ENCODE measurements at regions not wholly inside any gene's neighbourhood (a gene's known extent, or its start where the extent isn't known, plus 50 kb on each side); places are given as distances from the start of the nearest gene placed in this dataset.
"Not testable (repeated sequence)": the region's sequence is repeated elsewhere in the genome, so short reads cannot be mapped to it uniquely, and the experiment has no call there.

- DNase-seq, result no peak
Observed at GRCh38 chr6:105875974-105876640, 210.0 kb upstream of the PRDM1 start.

GRCh38 chr6:105874835-105875626, 211.1 kb upstream of the PRDM1 start:
- no peak for DNase-seq

GRCh38 chr6:105873799-105874198, 212.3 kb upstream of the PRDM1 start:
- no peak for DNase-seq

DNA sequence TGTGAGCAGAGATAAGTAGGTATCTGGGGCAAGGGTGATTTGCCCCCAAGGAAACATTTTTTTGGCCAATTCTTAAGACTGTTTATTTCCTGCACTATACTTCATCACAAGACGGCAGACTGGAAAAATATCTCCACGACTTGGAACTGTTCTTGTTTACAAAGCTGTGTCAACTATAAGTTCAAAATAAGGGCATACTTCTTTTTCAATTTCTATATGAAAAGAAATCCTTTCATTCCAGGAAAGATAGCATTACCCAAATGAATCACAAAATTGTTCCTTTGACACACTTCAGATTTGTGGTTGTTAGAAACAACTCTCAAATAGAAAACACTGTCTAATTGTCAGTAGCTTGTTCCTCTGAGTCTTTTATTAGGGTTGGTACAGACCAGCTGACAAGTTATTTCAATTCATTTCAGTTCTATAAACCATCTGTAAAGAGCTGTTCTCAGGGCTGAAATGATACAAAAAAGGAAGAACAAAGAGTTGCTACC, 212.9 kb upstream of the PRDM1 start:
- no peak for DNase-seq

- no peak for DNase-seq
Observed at GRCh38 chr6:105872249-105872648, 213.9 kb upstream of the PRDM1 start.

- no peak for DNase-seq
Observed at GRCh38 chr6:105871542-105871941, 214.6 kb upstream of the PRDM1 start.

DNA sequence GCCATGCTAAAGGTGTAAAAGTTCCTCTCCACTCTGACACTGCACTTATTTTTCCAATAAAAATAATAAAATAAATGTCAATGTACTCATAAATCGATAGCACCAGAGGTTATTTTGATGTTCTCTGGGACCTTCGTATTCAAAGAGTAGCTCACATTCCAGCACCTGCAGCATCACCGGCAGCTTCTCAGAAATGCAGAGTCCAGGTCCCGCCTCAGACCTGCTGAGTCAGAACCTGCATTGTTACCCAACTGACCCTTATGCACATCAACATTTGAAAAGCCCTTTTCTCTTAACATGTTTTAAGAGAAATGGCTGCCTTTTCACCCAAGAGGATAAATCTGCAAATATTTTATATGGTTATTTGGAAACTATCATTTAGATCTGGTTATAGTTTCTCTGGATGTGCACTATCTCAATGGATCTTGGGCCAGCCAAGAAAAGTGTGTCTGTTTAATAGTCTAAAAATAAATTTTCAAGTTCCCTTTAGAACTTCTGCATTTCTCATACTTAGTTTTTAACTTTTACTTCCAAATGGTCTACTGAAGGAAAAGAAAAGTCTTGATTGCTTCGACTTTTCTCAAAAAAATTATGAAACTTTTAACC, 216.2 kb upstream of the PRDM1 start:
- DNase-seq, result no peak

GRCh38 chr6:105868823-105869460, 217.2 kb upstream of the PRDM1 start:
- DNase-seq, result no peak

GRCh38 chr6:105867821-105868220, 218.3 kb upstream of the PRDM1 start:
- DNase-seq, result no peak

DNA sequence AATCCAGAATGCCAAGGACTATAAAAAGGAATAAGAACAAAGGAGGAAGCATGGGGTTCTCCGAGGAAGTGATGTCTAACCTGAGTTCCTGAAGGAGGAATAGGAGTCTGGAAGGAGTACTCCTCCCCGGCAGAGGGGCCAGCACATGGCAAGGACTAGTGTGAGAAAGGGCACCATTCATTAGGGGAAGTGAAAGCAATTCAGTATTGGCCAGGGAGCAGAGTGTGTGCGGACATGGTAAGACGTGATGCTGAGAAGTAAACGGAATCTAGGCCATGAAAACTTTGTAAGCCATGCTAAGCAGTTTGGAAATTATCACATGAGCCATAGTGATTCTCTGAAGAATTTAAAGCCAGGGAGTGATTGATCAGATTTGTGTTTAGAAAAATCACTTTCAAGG, 218.9 kb upstream of the PRDM1 start:
- no peak for DNase-seq

- no peak for DNase-seq
Observed at GRCh38 chr6:105862936-105863607, 223.1 kb upstream of the PRDM1 start.

GRCh38 chr6:105860927-105861326, 225.2 kb upstream of the PRDM1 start:
- not testable (repeated sequence) for DNase-seq

GRCh38 chr6:105859457-105859856, 226.7 kb upstream of the PRDM1 start:
- no peak for DNase-seq

DNA sequence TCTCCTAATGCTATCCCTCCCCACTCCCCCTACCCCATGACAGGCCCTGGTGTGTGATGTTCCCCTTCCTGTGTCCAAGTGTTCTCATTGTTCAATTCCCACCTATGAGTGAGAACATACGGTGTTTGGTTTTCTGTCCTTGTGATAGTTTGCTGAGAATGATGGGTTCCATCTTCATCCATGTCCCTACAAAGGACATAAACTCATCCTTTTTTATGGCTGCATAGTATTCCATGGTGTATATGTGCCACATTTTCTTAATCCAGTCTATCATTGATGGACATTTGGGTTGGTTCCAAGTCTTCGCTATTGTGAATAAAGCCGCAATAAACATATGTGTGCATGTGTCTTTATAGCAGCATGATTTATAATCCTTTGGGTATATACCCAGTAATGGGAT, 227.5 kb upstream of the PRDM1 start:
- not testable (repeated sequence) for DNase-seq

DNA sequence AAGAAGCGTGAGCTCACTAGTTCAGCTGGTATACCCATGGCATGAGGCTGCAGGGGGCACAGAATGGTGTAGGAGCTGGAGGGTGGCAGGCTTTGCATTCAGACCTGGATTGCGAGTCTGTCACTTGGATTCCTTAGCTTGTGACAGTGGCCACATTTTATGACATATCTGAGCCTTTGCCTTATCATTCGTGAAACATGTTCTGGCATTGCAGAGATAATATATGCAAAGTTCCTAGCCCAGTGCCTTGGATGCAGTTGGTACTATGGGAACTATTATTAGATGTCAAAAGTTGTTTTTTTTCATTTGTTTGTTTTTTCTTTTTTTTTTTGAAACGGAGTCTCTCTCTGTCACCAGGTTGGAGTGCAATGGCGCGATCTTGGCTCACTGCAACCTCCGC, 230.7 kb upstream of the PRDM1 start:
- DNase-seq, result no peak

DNA sequence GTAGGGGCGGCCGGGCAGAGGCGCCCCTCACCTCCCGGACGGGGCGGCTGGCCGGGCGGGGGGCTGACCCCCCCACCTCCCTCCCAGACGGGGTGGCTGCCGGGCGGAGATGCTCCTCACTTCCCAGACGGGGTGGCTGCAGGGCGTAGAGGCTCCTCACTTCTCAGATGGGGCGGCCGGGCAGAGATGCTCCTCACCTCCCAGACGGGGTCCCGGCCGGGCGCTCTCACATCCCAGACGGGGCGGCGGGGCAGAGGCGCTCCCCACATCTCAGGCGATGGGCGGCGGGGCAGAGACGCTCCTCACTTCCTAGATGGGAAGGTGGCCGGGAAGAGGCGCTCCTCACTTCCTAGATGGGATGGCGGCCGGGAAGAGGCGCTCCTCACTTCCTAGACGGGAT, 232.2 kb upstream of the PRDM1 start:
- not testable (repeated sequence) for DNase-seq

DNA sequence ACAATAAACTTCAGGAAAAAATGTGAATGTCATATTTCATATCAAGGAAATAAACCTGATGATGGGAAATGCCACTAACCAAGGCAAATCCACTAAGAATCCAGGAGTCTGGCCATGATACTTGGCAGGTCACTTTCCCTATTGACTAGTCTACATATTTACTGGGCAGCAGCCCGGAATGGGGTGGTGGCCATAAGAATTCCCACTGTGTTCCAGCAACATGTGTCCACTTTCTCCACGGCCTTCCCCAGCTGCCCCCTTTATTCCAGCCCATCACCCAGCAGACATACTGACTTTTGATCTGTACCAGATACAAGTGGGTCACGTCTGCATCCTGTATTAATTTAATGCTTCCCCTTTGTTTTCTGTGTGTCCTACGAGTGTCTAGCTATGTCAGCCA, 234.5 kb upstream of the PRDM1 start:
- no peak for DNase-seq

- no peak for DNase-seq
Observed at GRCh38 chr6:105851113-105851580, 235.0 kb upstream of the PRDM1 start.

DNA sequence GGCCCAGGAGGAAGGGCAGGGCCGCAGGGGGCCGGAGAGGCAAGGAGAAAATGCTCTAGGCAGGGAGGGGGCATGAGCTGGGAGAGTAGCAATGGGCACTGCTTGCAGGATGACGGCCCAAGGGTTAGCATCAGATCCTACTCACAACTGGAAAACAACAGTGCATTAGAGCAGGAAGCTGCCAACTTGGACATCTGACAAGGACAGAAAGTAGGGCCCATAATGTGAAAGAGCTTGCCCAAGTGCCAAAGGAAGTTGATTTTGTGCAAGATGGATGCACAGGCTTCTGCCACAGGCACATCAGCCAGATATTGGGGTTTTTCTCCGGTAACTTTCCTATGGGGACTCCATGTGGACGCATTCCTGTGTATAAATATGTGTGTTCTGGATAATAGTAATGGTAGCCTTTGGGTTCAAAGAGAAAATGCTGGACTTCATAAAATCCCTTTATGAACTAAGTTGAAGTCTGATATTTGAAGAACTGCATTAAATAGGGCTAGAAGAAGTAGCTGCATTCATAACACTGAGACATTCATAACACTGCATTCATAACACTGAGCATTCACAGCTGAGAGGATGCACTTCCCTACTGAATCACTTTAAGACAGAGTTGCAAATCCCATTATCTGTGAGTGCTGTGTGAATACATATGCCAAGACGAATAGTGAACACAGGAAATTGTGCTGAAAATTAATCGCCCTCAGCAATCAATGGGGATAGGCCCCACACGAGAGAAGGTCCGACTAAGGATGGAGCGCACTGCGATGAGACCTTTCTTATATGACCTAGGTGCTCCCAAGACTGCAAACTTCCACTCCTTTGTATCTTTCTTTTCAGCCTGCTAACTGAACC, 235.6 kb upstream of the PRDM1 start:
- no peak for DNase-seq

GRCh38 chr6:105849746-105850145, 236.4 kb upstream of the PRDM1 start:
- no peak for DNase-seq

GRCh38 chr6:105847433-105847832, 238.7 kb upstream of the PRDM1 start:
- DNase-seq, result no peak

All from GDM1 (cell line).